ENCODE measurements at regions not wholly inside any gene's neighbourhood (a gene's known extent, or its start where the extent isn't known, plus 50 kb on each side); places are given as distances from the start of the nearest gene placed in this dataset.
"Not testable (repeated sequence)": the region's sequence is repeated elsewhere in the genome, so short reads cannot be mapped to it uniquely, and the experiment has no call there.

- not testable (repeated sequence) for H3K27ac ChIP-seq, H3K27me3 ChIP-seq, H3K4me1 ChIP-seq, H3K4me3 ChIP-seq, H3K36me3 ChIP-seq, H3K9me3 ChIP-seq, DNase-seq
These were observed 76.5 kb upstream of the LINC00632 start for GRCh38 chrX:140633105-140633504.

- H3K36me3 ChIP-seq = no peaks in the 10 kb centered on the region
- H3K4me1 ChIP-seq = no peaks in the 10 kb centered on the region
- H3K4me3 ChIP-seq = no peak overlapping the region
- TF ChIP-seq POLR2A (IDR thresholded peaks at IDR 0.05) = no peak
- no peaks in the 10 kb centered on the region for H3K9me3 ChIP-seq
- H3K27me3 ChIP-seq = no peaks in the 10 kb centered on the region
- no peak overlapping the region for H3K27ac ChIP-seq
- no peak for DNase-seq
These were observed 101.4 kb upstream of the LINC00632 start for GRCh38 chrX:140608111-140608510.

- peaks cover 0 to 3% (median 0%) of the 10 kb centered on the region in 4 donors for H3K9me3 ChIP-seq
- TF ChIP-seq POLR2A (IDR thresholded peaks at IDR 0.05) (no peak), CTCF (IDR thresholded peaks at IDR 0.05) (no peak)
- no peaks in the 10 kb centered on the region for H3K27me3 ChIP-seq
- no peak overlapping the region for H3K4me3 ChIP-seq
- H3K4me1 ChIP-seq = no peaks in the 10 kb centered on the region
- H3K27ac ChIP-seq = no peak overlapping the region
- H3K36me3 ChIP-seq = no peaks in the 10 kb centered on the region
- no peak for DNase-seq
These were observed 97.3 kb upstream of the SOX3 start for GRCh38 chrX:140602140-140602539.

- no peak for DNase-seq
- Histone ChIP-seq H3K27me3 (no peaks in the 10 kb centered on the region), H3K4me1 (no peaks in the 10 kb centered on the region)
These were observed 95.0 kb upstream of the SOX3 start for GRCh38 chrX:140599851-140600250.

GRCh38 chrX:140589657-140590056 lies 84.8 kb upstream of the SOX3 start:
- TF ChIP-seq POLR2A (IDR thresholded peaks at IDR 0.05) (no peak), CTCF (IDR thresholded peaks at IDR 0.05) (no peak)
- no peak for DNase-seq
- H3K9me3 ChIP-seq = no peaks in the 10 kb centered on the region
- H3K4me3 ChIP-seq = no peak overlapping the region
- H3K27ac ChIP-seq = no peak overlapping the region
- no peaks in the 10 kb centered on the region for H3K27me3 ChIP-seq
- no peaks in the 10 kb centered on the region for H3K36me3 ChIP-seq
- no peaks in the 10 kb centered on the region for H3K4me1 ChIP-seq

More at GRCh38 chrX:140599851-140600250, 95.0 kb upstream of the SOX3 start:
- H3K36me3 ChIP-seq = no peaks in the 10 kb centered on the region
- H3K4me3 ChIP-seq = no peak overlapping the region
- no peak overlapping the region for H3K27ac ChIP-seq
- peaks cover 0 to 3% (median 0%) of the 10 kb centered on the region in 4 donors for H3K9me3 ChIP-seq
- TF ChIP-seq POLR2A (IDR thresholded peaks at IDR 0.05) (no peak), CTCF (IDR thresholded peaks at IDR 0.05) (no peak)

- no peaks in the 10 kb centered on the region for H3K9me3 ChIP-seq
- TF ChIP-seq CTCF (IDR thresholded peaks at IDR 0.05) (no peak), POLR2A (IDR thresholded peaks at IDR 0.05) (no peak)
- no peaks in the 10 kb centered on the region for H3K36me3 ChIP-seq
- no peaks in the 10 kb centered on the region for H3K4me1 ChIP-seq
- no peak overlapping the region for H3K4me3 ChIP-seq
- H3K27ac ChIP-seq = no peak overlapping the region
- DNase-seq = no peak
- no peaks in the 10 kb centered on the region for H3K27me3 ChIP-seq
These were observed 82.1 kb upstream of the SOX3 start for GRCh38 chrX:140586951-140587350.

GRCh38 chrX:140580478-140580877 lies 75.6 kb upstream of the SOX3 start:
- H3K4me1 ChIP-seq = no peaks in the 10 kb centered on the region
- no peaks in the 10 kb centered on the region for H3K27me3 ChIP-seq
- TF ChIP-seq CTCF (IDR thresholded peaks at IDR 0.05) = no peak
- H3K9me3 ChIP-seq = no peaks in the 10 kb centered on the region
- no peak for DNase-seq
- no peak overlapping the region for H3K27ac ChIP-seq
- no peaks in the 10 kb centered on the region for H3K36me3 ChIP-seq
- no peak overlapping the region for H3K4me3 ChIP-seq
